ENCODE measurements at regions not wholly inside any gene's neighbourhood (a gene's known extent, or its start where the extent isn't known, plus 50 kb on each side); places are given as distances from the start of the nearest gene placed in this dataset.

DNA sequence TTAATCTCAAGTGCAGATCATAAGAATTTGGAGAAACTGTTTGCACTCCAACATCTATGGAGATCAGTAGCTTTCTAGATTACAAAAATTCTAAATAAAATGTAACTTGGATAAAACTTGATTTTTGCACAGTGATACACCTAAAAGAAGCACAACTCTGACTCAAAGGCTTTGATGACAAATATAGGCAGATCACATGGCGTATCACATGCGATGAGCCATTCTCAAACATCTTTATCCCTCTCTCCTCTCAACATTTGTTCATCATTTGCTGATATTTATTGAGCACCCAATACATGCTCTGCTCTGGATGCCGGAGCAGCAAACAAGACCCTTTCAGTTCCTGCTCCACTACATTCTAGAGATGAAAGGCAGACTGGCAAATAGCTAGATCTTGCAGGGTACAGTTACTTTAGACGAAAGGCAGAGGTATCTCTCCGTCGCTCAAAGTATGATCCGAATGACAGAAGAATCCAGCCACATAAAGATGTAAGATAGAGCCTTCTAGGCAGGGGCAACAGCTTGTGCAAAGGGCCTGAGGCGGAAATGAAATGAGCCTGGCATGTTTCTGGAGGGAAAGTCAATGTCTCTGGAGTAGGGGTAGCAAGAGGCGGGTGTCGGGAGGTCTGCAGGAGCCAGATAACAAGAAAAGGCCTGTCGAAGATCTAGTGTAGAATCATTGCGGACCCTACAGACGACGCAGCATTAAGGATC, 145.8 kb upstream of the ERRFI1 start:
- no peak for TF ChIP-seq CTCF (IDR thresholded peaks at IDR 0.05)
- no peak for TF ChIP-seq POLR2A (IDR thresholded peaks at IDR 0.05)
